22Rv1 (cell line): ENCODE measurements at regions not wholly inside any gene's neighbourhood (a gene's known extent, or its start where the extent isn't known, plus 50 kb on each side); places are given as distances from the start of the nearest gene placed in this dataset.

Experiments used
- H3K27ac ChIP-seq: fragments of 450-650 bp; 2 replicates; pipeline ENCODE4 v1.5.1; 2017
- ZFX ChIP-seq: fragments of 450-650 bp; IDR thresholded peaks from 2 replicates; pipeline ENCODE4 v1.6.1; 2017; ENCODE audit warnings: antibody characterized with exemption, borderline replicate concordance
- TF ChIP-seq, protein P1 (sequence below): fragments of 450-650 bp; IDR thresholded peaks from 2 replicates; pipeline ENCODE4 v1.5.1; 2017; ENCODE audit warnings: mild to moderate bottlenecking

GRCh38 chr3:86563400-86563970 lies 427.5 kb downstream of the VGLL3 start:
- TF ChIP-seq, protein P1, sequence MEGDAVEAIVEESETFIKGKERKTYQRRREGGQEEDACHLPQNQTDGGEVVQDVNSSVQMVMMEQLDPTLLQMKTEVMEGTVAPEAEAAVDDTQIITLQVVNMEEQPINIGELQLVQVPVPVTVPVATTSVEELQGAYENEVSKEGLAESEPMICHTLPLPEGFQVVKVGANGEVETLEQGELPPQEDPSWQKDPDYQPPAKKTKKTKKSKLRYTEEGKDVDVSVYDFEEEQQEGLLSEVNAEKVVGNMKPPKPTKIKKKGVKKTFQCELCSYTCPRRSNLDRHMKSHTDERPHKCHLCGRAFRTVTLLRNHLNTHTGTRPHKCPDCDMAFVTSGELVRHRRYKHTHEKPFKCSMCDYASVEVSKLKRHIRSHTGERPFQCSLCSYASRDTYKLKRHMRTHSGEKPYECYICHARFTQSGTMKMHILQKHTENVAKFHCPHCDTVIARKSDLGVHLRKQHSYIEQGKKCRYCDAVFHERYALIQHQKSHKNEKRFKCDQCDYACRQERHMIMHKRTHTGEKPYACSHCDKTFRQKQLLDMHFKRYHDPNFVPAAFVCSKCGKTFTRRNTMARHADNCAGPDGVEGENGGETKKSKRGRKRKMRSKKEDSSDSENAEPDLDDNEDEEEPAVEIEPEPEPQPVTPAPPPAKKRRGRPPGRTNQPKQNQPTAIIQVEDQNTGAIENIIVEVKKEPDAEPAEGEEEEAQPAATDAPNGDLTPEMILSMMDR: peak; percentile 81
- TF ChIP-seq ZFX: no peak
- H3K27ac ChIP-seq: no peak overlapping the region

DNA sequence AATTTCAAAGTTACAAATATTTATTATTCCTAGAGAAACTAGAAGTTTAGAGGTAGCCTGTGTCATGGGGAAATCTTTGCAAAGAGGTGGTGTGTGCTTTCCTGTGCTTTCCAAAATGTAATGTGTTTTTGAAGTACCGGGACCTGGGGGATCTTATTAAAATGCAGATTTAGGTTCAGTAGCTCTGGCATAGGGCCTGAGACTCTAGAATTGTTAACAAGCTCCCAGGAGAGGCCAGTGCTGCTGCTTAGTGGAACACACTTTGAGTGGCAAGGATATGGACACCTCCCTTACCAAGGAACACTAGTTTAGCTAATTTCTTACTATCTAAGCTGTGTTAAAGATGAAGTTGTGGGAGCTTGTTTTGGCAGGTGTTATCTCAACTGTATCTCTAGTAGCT lies 428.9 kb downstream of the VGLL3 start:
- TF ChIP-seq, protein P1: no peak
- TF ChIP-seq ZFX: no peak
- H3K27ac ChIP-seq: no peak overlapping the region

GRCh38 chr3:86561215-86561614 lies 429.7 kb downstream of the VGLL3 start:
- TF ChIP-seq, protein P1: no peak
- no peak for TF ChIP-seq ZFX

DNA sequence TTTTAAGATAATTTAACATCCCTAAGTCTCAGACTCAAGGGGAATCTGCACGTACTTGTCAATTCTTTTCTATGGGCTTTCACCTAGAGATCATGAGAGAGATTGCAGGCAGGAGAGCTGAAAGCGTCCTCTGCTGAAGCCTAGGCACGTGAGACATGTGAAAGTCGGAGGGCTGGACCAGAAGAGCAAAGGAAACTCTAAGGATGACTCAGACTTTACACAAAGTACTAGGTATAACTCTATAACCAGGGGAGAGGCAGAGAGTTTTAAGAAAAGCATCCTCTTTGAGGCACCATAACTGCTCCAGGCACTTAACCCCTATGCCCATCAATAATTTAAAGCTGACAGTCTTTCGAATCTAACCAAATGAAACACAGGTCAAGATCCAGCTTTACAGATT lies 436.6 kb downstream of the VGLL3 start:
- TF ChIP-seq ZFX: no peak
- TF ChIP-seq, protein P1: no peak

More at GRCh38 chr3:86561215-86561614, 429.7 kb downstream of the VGLL3 start:
- no peak overlapping the region for H3K27ac ChIP-seq

GRCh38 chr3:86547692-86548091 lies 443.3 kb downstream of the VGLL3 start:
- no peak overlapping the region for H3K27ac ChIP-seq

More for the DNA sequence above, 436.6 kb downstream of the VGLL3 start:
- no peak overlapping the region for H3K27ac ChIP-seq

DNA sequence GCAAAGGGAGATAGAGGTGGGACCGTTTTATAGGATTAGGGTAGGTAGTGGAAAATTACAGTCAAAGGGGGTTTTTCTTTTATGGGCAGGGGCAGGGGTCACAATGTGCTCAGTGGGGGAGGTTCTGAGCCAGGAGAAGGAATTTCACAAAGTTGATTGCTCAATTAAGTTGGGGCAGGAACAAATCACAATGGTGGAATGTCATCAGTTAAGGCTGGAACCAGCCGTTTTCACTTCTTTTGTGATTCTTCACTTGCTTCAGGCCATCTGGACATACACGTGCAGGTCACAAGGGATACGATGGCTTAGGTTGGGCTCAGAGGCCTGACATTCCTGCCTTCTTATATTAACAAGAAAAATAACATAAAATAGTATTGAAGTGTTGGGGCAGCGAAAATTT lies 453.8 kb downstream of the VGLL3 start:
- H3K27ac ChIP-seq: no peak overlapping the region
- no peak for TF ChIP-seq ZFX
- TF ChIP-seq, protein P1: no peak

More at GRCh38 chr3:86547692-86548091, 443.3 kb downstream of the VGLL3 start:
- TF ChIP-seq, protein P1: no peak
- TF ChIP-seq ZFX: no peak

DNA sequence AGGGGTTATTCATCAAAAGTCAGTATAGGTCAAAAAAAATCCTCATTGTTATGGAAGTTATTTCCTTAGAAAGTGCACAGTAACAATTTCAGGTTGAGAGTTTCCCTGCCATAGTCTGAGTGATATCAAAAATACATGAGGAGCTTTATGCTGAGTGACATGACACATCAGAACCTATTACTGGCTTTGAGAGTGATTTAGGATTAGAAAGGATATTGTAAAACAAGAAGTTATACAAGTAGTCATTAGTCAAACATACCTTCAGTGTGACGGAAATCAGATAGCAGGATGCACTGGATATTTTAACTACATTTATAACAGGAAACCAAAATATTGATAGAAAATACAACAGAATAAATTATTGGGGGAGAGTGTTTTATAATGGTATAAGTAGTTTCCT lies 471.1 kb downstream of the VGLL3 start:
- H3K27ac ChIP-seq: no peak overlapping the region
- no peak for TF ChIP-seq ZFX
- TF ChIP-seq, protein P1: no peak
